Small intestine (tissue), 7 donors: ENCODE measurements at regions not wholly inside any gene's neighbourhood (a gene's known extent, or its start where the extent isn't known, plus 50 kb on each side); places are given as distances from the start of the nearest gene placed in this dataset.

ENCODE experiments used
- DNase-seq, 2 donors: peaks; one replicate each; pipeline versions ENCODE4 v3.0.0 to v3.0.0-alpha.2; 2013
- FAIRE-seq: peaks from 2 replicates; lab custom pipeline; 2012; peaks lifted over from hg19 to GRCh38; lab: Jason Lieb, UNC
- H3K27ac ChIP-seq, 3 donors: one replicate each; pipeline ENCODE4 v1.5.1; 2013; ENCODE audit warnings: low read length in 2 of 3, mild to moderate bottlenecking in 2 of 3, control low read depth in 1 of 3, inconsistent platforms in 1 of 3, low read depth in 1 of 3, moderate library complexity in 1 of 3
- H3K27me3 ChIP-seq, 3 donors: one replicate each; pipeline ENCODE4 v1.6.1; 2013; ENCODE audit warnings: low read length in 3 of 3, inconsistent platforms in 1 of 3; ENCODE audit not compliant: control insufficient read depth in 3 of 3, insufficient read depth in 3 of 3
- H3K36me3 ChIP-seq, 3 donors: one replicate each; pipeline ENCODE4 v1.6.1; 2013; ENCODE audit warnings: low read length in 3 of 3, inconsistent platforms in 1 of 3, low read depth in 1 of 3, mild to moderate bottlenecking in 1 of 3, moderate library complexity in 1 of 3; ENCODE audit not compliant: control insufficient read depth in 3 of 3, insufficient read depth in 2 of 3
- H3K4me1 ChIP-seq, 3 donors: one replicate each; pipeline ENCODE4 v1.6.1; 2013; ENCODE audit warnings: low read length in 2 of 3, inconsistent platforms in 1 of 3, low read depth in 1 of 3, mild to moderate bottlenecking in 1 of 3, moderate library complexity in 1 of 3; ENCODE audit not compliant: control insufficient read depth in 3 of 3, insufficient read depth in 2 of 3
- H3K4me3 ChIP-seq, 3 donors: one replicate each; pipeline ENCODE4 v1.5.1; 2013; ENCODE audit warnings: low read length in 3 of 3, control low read depth in 1 of 3, inconsistent platforms in 1 of 3, low read depth in 1 of 3, mild to moderate bottlenecking in 1 of 3, moderate library complexity in 1 of 3
- H3K9me3 ChIP-seq, 2 donors: one replicate each; pipeline ENCODE4 v1.6.1; 2013; ENCODE audit warnings: low read depth in 1 of 2, low read length in 1 of 2; ENCODE audit not compliant: control insufficient read depth in 2 of 2, insufficient read depth in 1 of 2
- WGBS, 3 donors: extraction: QIAGEN DNeasy Blood & Tissue Kit; methylation state at CpG; one replicate each; pipeline ENCODE4 v1.1.7; 2013; 5-methylcytosine and 5-hydroxymethylcytosine counted together
- donor health status: healthy with polysubstance abuse.
- donor health status: control.
- donor health status: control.
- donor health status: Bipolar disorder and iron deficiency.
- donor health status: healthy.

DNA sequence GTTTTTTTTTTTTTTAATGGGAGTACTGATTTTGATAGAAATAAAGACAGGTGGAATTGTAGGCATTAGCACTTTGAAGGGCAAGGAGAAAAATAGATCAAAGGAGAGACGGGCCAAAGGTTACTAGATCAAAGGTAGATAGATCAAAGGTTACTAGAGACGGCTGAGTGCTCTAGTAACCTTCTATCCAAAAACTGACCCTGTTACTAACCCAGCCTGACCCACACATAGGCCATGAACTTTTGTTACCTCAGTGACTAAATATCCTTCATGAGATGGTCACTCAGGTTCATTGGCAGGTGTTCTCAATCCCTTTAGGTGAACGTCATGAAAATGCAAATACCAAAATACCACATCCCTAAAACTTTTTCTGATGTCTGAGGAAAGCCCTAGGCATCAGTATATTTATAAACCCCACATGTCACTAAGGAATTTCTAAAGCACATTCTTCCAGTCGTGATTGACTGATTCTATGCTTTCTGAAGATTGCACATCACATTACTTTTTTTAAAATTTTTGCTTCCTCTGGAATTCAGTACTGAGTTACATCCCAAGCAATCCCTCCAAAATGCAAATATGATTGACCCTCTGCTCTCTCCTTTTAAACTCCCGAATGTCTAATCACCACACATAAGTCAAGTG, 772.7 kb downstream of the BRINP1 start:
- H3K36me3 ChIP-seq = no peaks in the 10 kb centered on the region
- DNase-seq (no peak), FAIRE-seq (no peak)
- H3K9me3 ChIP-seq = no peaks in the 10 kb centered on the region
- H3K27ac ChIP-seq = no peak overlapping the region
- WGBS, 3 donors = 13 to 39% (median 32%) methylated on average over 5 of the region's 5 CpGs
- no peaks in the 10 kb centered on the region for H3K4me1 ChIP-seq
- H3K27me3 ChIP-seq = no peaks in the 10 kb centered on the region
- no peak overlapping the region for H3K4me3 ChIP-seq

DNA sequence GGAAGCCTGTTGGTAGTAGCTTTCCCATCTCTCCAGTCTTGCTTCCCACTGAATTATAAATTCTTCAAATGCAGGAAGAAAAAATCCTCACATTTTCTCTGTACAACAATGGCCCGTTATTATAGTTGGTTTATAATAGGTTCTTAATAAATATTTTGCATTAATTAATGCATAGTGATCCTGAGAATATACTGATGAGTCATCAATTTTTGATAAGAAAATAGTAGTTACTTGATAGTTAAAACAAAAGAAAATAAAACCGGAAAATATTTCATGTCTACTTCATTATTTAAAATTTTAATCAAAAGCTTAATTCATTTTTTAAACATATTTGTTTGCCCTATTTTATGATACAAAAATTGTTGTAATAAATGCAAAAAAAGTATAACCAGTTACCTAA, 762.6 kb downstream of the BRINP1 start:
- Histone ChIP-seq H3K36me3 (no peaks in the 10 kb centered on the region), H3K27me3 (no peaks in the 10 kb centered on the region), H3K4me1 (no peaks in the 10 kb centered on the region), H3K9me3 (no peaks in the 10 kb centered on the region), H3K27ac (no peak overlapping the region), H3K4me3 (no peak overlapping the region)
- 77 to 89% (median 82%) methylated on average over 2 of the region's 2 CpGs for WGBS, 3 donors
- FAIRE-seq = peak; percentile 55
- no peak for DNase-seq

DNA sequence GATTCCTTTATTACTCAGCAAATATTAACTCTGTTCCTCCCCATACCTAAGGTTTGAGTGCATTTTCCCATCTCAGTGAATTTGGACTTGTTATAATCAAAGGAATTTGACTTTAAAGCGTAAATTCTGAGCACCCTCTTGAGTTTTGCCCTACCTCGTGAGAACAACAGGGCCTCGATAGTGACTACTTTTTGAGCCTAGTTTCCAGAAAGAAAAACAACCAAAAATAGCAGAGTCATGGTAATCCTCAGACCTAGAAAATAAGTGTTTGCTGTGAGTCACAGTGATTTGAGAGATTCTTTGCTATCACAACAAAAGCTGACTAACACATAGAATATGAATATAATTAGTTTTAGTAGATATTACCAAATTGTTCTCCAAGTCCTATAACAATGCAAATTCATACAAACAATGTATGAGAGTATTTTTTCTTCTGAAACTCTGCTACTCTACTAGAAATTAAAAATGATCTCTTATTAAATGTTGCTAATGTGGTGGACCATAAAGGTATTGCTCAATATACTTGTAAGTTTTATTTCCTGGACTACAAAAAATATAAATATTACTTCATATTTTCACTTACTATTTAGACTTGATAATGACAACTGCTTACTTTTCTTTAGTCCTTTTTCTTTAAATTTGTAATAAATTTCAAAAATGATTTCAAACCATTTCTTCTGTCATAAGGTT, 759.7 kb downstream of the BRINP1 start:
- Histone ChIP-seq H3K27me3 (no peaks in the 10 kb centered on the region), H3K36me3 (no peaks in the 10 kb centered on the region), H3K27ac (no peak overlapping the region), H3K4me1 (no peaks in the 10 kb centered on the region), H3K4me3 (no peak overlapping the region), H3K9me3 (no peaks in the 10 kb centered on the region)
- WGBS, 3 donors = 73 to 89% (median 89%) methylated on average over 3 of the region's 3 CpGs
- FAIRE-seq (no peak), DNase-seq (no peak)

DNA sequence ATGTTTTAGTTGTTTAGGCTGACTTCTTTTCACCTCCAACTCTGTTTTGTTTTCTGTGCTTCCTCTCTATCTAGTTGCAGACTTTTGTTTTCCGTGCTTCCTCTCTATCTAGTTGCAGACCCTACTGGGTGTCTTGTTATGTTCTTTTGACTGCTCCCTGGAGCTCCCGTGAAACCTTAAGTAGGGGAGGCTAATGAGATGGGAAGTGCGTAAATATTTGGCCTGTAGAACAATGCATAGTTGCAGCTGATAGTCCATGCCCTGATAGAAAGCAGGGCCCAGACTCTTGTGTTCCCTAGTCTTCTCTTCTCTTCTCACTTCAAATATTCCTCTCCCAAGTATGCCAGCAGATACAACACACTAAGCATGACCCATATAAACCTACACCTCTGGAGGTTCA, 757.0 kb downstream of the BRINP1 start:
- H3K27me3 ChIP-seq = no peaks in the 10 kb centered on the region
- DNase-seq (no peak), FAIRE-seq (no peak)
- H3K36me3 ChIP-seq = no peaks in the 10 kb centered on the region
- no peaks in the 10 kb centered on the region for H3K9me3 ChIP-seq
- 40 to 63% (median 47%) methylated on average over 3 of the region's 3 CpGs for WGBS, 3 donors
- H3K4me3 ChIP-seq = no peak overlapping the region
- no peak overlapping the region for H3K27ac ChIP-seq
- no peaks in the 10 kb centered on the region for H3K4me1 ChIP-seq

GRCh38 chr9:118613996-118614395, 755.2 kb downstream of the BRINP1 start:
- H3K4me1 ChIP-seq = no peaks in the 10 kb centered on the region
- H3K9me3 ChIP-seq = no peaks in the 10 kb centered on the region
- DNase-seq (no peak), FAIRE-seq (no peak)
- 16 to 40% (median 31%) methylated on average over 1 of the region's 1 CpG for WGBS, 3 donors
- no peak overlapping the region for H3K27ac ChIP-seq
- H3K27me3 ChIP-seq = no peaks in the 10 kb centered on the region
- H3K4me3 ChIP-seq = no peak overlapping the region
- H3K36me3 ChIP-seq = no peaks in the 10 kb centered on the region

DNA sequence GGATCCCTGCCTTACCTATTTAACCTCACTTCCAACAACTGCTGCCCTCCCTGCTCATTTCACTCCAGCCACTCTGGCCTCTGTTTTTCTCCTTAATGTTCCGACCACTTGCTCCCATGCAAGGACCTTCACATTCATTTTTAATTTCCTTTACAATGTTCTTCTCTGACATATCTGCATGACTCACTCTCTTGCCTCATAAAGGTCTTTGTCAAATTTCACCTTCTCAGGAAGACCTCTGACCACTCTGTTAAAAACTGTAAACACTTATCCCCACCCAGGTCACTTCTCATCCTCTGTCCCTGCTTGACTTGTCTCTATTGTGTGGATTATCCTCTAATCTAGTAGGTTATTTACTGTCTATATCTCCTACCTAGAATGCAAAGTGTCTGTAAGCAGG, 751.2 kb downstream of the BRINP1 start:
- no peaks in the 10 kb centered on the region for H3K27me3 ChIP-seq
- no peaks in the 10 kb centered on the region for H3K36me3 ChIP-seq
- FAIRE-seq (no peak), DNase-seq (no peak)
- no peak overlapping the region for H3K27ac ChIP-seq
- 74 to 81% (median 74%) methylated on average over 1 of the region's 1 CpG for WGBS, 3 donors
- no peak overlapping the region for H3K4me3 ChIP-seq
- no peaks in the 10 kb centered on the region for H3K4me1 ChIP-seq
- no peaks in the 10 kb centered on the region for H3K9me3 ChIP-seq

- 58 to 71% (median 62%) methylated on average over 2 of the region's 2 CpGs for WGBS, 3 donors
- FAIRE-seq = no peak
Observed at GRCh38 chr9:118618849-118619248, 750.4 kb downstream of the BRINP1 start.

GRCh38 chr9:118624608-118625007, 744.6 kb downstream of the BRINP1 start:
- DNase-seq (no peak), FAIRE-seq (no peak)
- Histone ChIP-seq H3K27ac (no peak overlapping the region), H3K9me3 (no peaks in the 10 kb centered on the region), H3K27me3 (no peaks in the 10 kb centered on the region), H3K36me3 (no peaks in the 10 kb centered on the region), H3K4me3 (no peak overlapping the region), H3K4me1 (no peaks in the 10 kb centered on the region)
- WGBS, 3 donors = 71 to 82% (median 74%) methylated on average over 3 of the region's 3 CpGs

More at GRCh38 chr9:118618849-118619248, 750.4 kb downstream of the BRINP1 start:
- H3K9me3 ChIP-seq = no peaks in the 10 kb centered on the region
- H3K27me3 ChIP-seq = no peaks in the 10 kb centered on the region
- no peak for DNase-seq
- H3K4me3 ChIP-seq = no peak overlapping the region
- H3K36me3 ChIP-seq = no peaks in the 10 kb centered on the region
- no peaks in the 10 kb centered on the region for H3K4me1 ChIP-seq
- no peak overlapping the region for H3K27ac ChIP-seq
